HG02943 (cell line): ENCODE measurements at regions not wholly inside any gene's neighbourhood (a gene's known extent, or its start where the extent isn't known, plus 50 kb on each side); places are given as distances from the start of the nearest gene placed in this dataset.

ENCODE experiments used
- ATAC-seq: cut with Tn5 transposase; IDR thresholded peaks from one replicate; pipeline ENCODE4 v1.9.1; 2021; ENCODE audit warnings: mild to moderate bottlenecking, low read depth, moderate library complexity; ENCODE audit not compliant: unreplicated experiment

- no peak for ATAC-seq
Measured at GRCh38 chr5:126062398-126063221, 360.6 kb upstream of the GRAMD2B start.

GRCh38 chr5:126065061-126065460, 358.1 kb upstream of the GRAMD2B start:
- ATAC-seq = no peak

- no peak for ATAC-seq
Measured at GRCh38 chr5:126066836-126067235, 356.4 kb upstream of the GRAMD2B start.

GRCh38 chr5:126067404-126067803, 355.8 kb upstream of the GRAMD2B start:
- no peak for ATAC-seq

- no peak for ATAC-seq
Measured at GRCh38 chr5:126069329-126069728, 353.9 kb upstream of the GRAMD2B start.

- no peak for ATAC-seq
Measured at GRCh38 chr5:126070481-126070880, 352.7 kb upstream of the GRAMD2B start.

- ATAC-seq = no peak
Measured at GRCh38 chr5:126074538-126074937, 348.7 kb upstream of the GRAMD2B start.

GRCh38 chr5:126079266-126079665, 343.9 kb upstream of the GRAMD2B start:
- ATAC-seq = no peak

- no peak for ATAC-seq
Measured at GRCh38 chr5:126081209-126081608, 342.0 kb upstream of the GRAMD2B start.

- no peak for ATAC-seq
Measured at GRCh38 chr5:126093041-126093440, 330.2 kb upstream of the GRAMD2B start.

- no peak for ATAC-seq
Measured at GRCh38 chr5:126093718-126094117, 329.5 kb upstream of the GRAMD2B start.

GRCh38 chr5:126094991-126095390, 328.2 kb upstream of the GRAMD2B start:
- ATAC-seq = no peak

GRCh38 chr5:126096442-126097006, 326.7 kb upstream of the GRAMD2B start:
- ATAC-seq = no peak

GRCh38 chr5:126097876-126098275, 325.3 kb upstream of the GRAMD2B start:
- ATAC-seq = no peak

GRCh38 chr5:126098330-126099017, 324.7 kb upstream of the GRAMD2B start:
- no peak for ATAC-seq

GRCh38 chr5:126099077-126099476, 324.1 kb upstream of the GRAMD2B start:
- ATAC-seq = no peak

GRCh38 chr5:126100767-126101166, 322.4 kb upstream of the GRAMD2B start:
- ATAC-seq = no peak

GRCh38 chr5:126101901-126102300, 321.3 kb upstream of the GRAMD2B start:
- ATAC-seq = no peak

GRCh38 chr5:126103050-126103449, 320.2 kb upstream of the GRAMD2B start:
- no peak for ATAC-seq

- ATAC-seq = no peak
Measured at GRCh38 chr5:126103868-126104267, 319.3 kb upstream of the GRAMD2B start.

- no peak for ATAC-seq
Measured at GRCh38 chr5:126104341-126104740, 318.9 kb upstream of the GRAMD2B start.

- ATAC-seq = no peak
Measured at GRCh38 chr5:126104951-126105350, 318.3 kb upstream of the GRAMD2B start.
